GM18873 (cell line): ENCODE measurements at regions not wholly inside any gene's neighbourhood (a gene's known extent, or its start where the extent isn't known, plus 50 kb on each side); places are given as distances from the start of the nearest gene placed in this dataset.

Experiments
- ATAC-seq: cut with Tn5 transposase; IDR thresholded peaks from one replicate; pipeline ENCODE4 v1.9.1; 2021; ENCODE audit warnings: mild to moderate bottlenecking, moderate library complexity, moderate number of reproducible peaks; ENCODE audit not compliant: unreplicated experiment, low FRiP score

DNA sequence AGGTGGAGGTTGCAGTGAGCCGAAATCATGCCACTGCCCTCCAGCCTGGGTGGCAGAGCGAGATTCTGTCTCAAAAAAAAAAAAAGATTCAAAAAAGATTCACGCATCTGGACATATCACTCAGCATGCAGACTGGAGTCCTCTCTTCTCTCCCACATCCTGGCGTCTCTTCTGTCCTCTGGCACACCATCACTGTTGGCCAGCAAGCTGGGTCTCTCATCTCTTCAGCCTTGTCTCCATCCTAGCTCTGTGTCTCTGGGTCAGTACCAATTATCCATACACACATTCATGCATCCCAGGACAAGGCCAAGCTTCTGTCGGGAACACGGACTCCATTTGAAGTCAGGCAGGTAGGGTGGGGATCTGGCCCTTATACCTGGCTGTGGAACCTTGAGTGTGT is 105.5 kb upstream of the MAP1LC3B2 start:
- no peak for ATAC-seq

DNA sequence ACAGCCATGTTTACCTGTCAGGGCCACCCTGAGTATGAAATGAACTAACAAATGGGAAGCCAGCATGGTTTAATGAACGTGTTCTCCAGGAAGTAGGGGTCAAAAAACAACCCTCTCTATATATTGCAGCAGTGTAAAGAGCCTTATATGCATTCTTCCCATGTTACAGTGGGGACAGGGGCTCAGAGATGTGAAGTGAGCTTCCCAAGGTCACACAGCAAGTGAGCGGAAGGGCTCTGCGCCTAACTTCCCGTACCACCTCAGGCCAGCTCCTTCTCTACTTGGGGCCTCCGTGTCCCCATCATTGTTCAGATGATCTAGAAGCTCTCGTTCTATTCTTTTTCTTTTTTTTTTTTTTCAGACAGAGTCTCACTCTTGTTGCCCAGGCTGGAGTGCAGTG is 105.1 kb upstream of the MAP1LC3B2 start:
- no peak for ATAC-seq

DNA sequence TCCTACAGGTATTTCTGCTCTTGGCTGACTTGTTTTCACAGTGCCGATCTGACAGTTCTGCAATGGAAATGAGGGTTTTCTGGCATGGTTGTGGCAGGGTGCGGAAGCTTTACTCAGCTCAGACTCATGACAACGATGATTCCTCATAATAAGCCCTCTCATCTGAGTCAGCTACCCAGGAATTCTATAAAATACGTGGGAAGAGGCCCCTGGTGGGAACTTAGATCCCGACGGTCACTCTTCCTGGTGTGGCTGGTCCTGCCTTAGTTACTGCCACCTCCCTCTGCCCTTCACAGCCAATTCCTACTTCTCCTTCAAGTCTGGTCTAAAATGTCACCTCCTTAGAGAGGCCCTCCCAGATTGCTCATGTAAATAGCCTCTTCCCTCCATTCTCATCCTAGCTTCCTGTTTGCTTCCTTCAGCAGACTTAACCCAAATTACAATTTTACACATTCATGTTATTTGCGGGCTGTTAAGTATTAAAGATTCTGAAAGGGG is 104.2 kb upstream of the MAP1LC3B2 start:
- ATAC-seq, result no peak

DNA sequence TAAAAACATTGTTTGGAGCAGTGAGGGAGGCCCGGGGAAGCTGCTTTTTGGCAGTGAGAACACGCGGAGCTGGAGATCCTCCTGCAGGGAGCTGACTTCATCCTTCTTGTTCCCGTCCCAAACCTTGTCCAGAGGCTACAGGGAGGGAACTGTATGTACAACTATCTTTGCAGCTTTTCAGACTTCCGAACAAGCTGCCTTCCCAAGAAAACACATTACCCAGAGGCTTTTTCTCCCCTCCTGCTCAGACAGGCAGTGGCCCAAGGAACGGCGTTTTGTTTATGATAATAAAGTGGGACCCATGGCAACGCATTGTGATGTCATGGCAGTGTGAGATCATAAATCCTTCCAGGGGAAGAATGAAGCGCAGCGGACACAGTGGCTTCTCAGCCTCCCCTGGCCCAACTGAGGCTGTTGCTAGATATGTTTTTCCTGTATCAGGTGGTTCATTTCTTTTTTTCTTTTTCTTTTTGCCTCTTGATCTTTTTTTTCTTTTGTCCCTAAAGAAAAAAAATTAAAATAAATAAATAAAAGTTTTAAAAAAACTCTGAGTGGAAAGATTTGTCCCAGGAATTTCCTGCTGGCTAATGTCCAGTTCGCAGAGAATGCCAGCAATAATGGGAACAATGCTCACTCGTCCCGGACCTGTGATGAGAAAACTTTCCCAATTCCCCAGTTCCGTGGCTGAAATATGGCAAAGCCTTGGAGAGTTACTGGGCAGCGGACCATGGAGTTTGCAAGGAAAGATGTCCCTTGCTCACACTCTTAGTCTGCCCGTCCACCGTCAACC is 103.4 kb upstream of the MAP1LC3B2 start:
- ATAC-seq, result no peak

DNA sequence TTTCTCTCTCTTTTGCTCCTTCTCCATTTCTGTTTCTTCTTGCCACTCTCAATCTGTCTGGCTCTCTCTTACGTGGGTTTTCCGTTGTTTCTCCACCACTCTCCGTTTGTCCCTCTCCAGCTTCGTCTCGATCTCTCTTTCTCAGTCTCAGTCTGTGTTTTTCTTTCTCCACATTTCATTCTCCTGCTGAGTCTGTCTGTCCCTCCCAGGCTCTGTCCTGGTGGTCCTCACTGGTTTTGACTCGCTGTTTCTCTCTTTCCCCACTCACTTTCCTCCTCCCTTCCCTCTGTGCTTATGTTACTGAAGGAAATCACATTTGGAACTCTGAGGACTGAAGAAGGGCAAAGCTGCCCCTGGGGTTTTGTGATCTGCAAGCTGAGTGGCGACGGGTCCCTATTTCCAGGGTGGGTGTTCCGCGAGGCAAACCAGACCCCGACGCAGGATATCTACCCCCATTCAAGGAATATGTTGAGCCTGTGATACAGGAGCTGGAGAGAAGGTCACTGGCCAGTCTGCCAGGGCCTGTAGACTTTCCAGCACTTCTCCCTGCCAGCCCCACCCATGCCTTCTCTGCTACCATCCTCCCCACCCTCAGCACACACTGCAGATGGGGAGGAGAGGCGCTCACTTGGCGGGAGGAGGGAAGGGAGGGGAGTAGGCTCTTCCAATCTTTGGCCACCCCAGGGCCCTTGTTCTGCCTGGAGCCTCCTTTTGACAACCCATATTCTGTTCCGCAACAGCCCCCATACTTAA is 102.7 kb upstream of the MAP1LC3B2 start:
- ATAC-seq, result no peak

DNA sequence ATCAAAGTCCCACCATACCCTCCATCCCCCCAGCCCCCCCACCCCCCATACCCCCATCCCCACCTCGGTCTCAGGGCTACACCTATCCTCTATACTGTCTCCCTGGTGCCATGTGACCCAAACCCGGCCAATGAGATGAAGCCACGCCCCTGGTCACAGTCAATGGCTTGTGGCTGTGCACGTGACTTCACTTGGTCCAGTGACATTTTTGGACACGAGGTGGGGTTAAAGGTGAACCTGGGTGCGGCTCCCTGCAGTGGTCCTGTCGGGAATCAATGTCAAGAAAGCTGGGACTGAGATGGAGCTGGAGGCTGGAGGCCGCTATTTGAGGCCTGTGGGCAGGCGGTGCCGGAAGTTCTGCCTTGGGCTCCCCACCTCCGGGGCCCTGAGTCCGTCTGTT is 100.7 kb upstream of the MAP1LC3B2 start:
- no peak for ATAC-seq

DNA sequence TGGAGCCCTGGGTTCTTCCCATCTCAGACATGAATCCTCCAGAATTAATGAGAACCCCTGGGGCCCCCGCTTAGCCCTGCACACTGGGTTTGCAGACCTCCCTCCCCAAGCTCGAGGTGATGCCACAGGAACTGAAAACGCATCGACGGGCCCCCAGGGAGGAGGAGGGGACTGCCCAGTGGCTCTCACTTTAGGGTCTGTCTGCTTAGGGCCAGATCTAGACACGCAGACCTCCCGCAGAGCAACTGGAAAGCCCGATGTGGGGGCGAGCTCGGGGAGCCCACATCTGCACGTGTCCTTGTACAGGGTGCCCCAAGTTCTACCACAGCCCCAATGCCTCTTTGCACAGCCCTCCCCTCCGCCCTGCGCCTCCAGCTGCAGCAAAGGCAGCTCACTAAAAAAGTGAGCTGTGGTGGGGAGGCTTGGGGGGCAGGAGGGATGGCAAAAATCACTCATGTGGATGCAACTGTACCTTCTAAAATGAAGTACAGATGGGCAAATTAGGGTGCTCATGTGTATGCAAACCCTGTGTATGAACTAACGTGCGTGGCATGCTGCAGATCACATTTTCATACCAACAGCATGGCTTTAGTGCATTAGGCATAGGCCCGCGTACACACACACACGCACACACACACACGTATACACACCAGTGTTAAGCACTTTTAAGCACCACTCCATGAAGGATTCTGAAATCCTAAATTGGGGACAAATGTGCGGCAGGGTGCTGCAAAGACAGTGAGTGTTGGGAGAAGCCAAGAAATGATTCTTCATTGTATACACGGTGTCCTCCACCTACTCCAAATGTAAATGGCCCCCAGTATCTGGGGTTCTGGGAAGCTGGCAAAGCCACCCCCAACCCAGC is 99.9 kb upstream of the MAP1LC3B2 start:
- ATAC-seq, result no peak

DNA sequence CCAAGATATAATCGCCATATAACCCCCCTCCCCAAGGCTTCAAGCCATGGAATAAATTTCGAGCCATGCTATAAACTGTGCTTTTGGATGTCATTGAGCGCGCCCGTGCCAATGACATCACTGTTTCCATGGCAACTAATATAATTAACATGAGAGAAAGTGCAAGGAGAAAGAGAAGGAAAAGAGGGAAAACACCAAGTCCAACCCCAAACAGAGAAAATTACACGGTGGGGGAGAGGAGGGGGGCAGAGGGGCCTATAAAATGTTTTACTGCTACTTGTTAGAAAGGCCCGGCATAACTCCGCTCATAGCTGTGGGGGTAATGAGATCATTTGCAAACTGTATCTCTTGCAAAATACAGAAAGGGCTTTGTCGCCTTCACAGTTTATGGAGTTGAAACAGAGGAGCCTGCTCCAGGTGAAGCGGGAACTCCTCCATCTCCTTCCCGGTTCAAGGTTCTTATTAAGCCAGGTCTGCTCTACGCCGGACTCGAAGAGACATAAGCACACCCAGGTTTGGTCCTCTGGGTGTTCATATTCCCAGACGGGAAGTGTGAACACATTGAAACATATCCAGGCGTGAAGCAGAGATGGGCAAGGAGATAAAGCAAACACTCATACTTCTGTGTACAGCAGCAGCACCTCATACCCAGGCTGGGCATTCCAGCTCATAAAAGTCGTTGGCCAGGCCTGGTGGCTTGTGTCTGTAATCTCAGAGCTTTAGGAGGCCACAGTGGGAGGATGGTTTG is 99.1 kb upstream of the MAP1LC3B2 start:
- ATAC-seq, result no peak

DNA sequence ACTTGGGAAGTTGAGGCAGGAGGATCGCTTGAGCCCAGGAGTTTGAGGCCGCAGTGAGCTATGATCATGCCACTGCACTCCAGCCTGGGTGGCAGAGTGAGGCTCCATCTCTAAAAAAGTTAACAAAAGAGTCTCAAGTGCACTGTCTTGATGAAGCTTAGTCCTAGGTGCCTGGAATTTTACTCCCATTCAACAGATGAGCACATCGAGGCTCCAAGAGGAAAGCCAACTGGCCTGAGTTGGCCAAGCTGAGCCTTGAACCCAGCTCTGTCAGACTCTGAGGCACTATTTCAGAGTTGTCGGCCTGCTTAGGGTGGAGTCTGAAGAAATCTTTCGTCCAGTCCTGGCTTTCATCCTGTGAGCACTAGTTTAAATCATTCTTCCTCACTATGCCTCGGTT is 98.1 kb upstream of the MAP1LC3B2 start:
- ATAC-seq, result no peak

DNA sequence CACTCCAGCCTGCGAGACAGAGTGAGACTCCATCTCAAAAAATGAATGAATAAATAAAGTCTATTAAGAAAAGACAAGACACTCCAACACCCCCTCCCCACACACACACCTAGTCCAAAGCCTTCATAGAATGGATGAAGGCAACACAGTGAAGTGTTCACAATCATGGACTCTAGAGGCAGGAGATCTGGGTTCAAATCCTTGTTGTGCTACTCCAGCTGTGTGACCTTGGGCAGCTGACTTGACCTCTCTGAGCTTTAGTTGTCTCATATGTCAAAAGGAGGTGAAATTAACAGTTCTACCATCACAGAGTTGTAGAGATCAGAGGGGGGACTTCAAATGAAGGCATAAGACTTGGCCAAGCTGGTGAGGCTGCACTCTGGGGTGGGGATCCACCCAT is 95.8 kb upstream of the MAP1LC3B2 start:
- no peak for ATAC-seq

DNA sequence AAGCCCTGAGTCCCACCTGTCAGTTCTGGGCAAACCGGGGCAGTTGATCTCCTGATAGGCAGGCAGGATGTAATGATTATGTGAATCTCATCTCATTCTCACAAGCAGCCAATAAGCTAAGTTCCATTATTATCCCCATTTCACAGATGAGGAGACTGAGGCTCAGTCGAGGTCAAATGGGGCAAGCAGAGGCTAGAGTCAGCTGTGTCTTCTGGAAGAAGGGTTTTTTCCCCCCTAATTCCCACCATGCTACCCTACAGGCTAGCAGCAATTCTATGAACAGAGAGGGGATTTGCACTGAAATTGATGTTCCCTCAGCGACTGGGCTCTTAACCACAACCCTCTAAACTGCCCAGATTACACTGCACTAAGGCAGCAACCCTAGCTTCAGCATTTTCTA is 93.8 kb upstream of the MAP1LC3B2 start:
- ATAC-seq, result no peak

DNA sequence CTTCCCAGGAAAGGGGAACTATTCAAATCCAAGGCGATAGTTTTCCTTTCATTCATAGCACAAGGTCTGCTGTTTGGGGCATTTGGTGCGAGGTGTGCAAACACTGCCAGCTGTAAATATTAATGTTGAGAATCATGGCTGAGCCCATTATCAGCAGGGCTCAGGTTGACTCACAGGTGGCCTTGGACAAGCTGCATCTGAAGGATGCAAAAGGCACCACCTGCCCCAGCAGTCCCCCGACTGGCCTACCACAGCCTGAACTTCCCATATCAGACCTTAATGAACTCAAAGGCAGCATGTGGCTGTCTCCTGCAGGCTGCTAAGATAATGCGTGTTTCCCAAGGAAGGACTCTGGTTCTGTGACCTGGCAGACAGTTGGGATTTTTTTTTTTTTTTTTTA is 93.3 kb upstream of the MAP1LC3B2 start:
- no peak for ATAC-seq

DNA sequence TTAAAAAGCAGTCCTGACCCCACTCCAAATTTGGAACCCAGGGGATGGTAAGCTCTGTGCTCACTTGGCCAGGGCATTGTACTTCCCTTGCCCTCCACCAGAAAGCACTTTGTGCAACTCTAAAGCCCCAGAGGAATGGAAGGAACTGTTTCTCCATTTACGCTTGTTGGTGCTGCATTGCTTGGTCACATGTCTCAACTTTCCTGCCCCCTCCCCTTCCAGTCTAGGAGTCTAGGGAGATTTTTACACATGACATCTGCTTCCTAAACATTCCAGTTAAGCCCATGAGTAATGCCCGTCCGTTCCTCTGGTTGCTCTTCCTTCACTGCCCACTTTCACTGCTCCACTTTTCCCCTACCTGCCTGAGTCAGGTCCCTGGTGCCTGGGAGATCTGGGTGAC is 92.6 kb upstream of the MAP1LC3B2 start:
- no peak for ATAC-seq

DNA sequence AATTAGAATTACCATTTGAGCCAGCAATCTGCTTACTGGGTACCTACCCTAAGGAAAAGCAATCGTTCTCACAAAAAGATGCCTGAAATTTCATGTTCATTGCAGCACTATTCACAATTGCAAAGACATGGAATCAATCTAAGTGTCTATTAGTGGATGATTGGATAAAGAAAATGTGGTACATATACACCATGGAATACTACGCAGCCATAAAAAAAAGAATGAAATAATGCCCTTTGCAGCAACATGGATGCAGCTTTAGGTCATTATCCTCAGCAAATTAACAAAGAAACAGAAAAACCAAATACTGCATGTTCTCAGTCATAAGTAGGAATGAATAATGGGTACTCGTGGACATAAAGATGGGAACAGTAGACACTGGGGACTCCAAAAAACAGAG is 89.8 kb upstream of the MAP1LC3B2 start:
- ATAC-seq, result no peak

DNA sequence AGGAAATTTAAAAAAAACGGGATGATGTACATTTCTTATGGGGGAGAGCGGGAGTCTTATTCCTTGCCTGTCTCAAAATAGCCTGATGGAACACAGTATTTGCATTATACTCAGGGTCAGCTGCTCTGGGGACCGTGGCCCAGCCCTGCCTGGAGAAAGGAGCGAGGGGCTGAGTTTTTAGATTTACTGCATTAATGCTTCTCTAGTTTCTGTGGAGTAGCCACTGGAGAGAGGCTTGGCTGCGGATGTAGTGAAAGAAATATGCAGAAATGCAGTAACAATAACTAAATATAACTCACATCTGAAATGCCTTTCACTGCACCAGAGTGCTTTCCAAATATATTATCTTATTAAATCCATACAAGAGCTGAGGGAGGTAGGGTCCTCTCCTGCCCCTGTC is 87.6 kb upstream of the MAP1LC3B2 start:
- no peak for ATAC-seq

DNA sequence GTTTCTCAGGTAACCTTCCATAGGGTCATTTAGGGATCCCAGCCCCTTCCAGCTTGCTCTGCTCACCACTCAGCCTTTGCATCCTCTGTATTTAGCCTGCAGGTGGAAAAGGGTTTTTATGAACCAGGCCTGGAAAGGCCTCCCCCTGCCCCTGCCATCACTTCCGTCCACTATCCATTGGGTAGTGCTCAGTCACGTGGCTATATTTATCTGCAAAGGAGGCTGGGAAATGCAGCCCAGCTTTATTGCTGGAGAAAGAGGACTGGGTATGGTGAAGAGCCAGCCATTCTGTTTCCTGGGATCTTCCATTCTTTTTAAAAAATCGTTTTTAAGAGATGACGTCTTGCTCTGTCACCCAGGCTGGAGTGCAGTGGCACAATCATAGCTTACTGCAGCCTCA is 87.0 kb upstream of the MAP1LC3B2 start:
- no peak for ATAC-seq

DNA sequence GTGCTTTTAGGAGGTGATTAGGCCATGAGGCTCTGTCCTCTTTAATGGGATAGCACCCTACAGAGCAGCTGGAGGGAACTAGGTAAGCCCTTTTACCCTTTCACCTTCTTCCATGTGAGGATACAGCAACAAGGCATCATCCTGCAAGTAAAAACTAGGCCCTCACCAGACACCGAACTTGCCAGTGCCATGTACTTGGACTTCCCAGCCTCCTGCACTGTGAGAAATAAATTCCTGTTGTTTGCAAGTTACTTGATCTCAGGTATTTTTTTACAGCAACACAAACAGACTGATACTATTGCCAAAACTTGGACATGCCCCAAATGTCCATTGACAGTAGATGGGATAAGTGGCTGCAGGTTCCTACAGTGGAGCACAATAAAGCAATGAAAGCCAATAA is 85.8 kb upstream of the MAP1LC3B2 start:
- ATAC-seq, result no peak

DNA sequence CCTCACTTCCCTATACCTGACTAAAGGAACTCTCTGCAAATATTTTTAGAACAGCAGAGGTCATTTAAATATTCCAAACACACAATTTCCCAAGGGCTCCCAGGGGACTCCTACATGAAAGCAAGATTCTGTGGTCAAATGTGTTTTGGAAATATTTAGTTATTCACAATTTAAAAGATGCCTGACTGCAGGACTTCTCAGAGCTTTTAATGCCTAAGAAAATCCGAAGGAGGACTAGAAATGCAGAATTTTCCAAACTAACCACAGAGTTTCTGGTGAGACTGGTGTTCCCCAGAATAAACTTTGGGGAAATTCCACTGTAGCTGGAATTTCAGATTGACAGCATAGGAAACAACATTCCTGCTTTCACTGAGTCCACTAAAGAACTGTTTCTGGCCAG is 84.8 kb upstream of the MAP1LC3B2 start:
- no peak for ATAC-seq

DNA sequence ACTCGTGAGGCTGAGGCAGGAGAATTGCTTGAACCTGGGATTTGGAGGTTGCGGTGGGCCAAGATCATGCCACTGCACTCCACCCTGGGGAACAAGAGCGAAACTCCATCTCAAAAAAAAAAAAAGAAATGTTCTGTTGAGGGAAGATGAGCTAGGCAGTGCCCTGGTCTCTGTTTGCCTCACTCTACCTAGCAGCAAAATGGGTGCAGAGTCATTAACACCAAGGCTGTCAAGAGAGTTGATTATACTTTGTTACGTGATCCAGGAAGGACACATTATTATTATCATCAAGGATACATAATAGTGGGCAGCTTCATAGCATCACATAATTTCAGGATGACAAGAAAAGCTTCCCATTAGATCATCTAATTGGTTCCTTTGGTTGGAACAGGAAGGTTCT is 84.3 kb upstream of the MAP1LC3B2 start:
- ATAC-seq, result no peak

DNA sequence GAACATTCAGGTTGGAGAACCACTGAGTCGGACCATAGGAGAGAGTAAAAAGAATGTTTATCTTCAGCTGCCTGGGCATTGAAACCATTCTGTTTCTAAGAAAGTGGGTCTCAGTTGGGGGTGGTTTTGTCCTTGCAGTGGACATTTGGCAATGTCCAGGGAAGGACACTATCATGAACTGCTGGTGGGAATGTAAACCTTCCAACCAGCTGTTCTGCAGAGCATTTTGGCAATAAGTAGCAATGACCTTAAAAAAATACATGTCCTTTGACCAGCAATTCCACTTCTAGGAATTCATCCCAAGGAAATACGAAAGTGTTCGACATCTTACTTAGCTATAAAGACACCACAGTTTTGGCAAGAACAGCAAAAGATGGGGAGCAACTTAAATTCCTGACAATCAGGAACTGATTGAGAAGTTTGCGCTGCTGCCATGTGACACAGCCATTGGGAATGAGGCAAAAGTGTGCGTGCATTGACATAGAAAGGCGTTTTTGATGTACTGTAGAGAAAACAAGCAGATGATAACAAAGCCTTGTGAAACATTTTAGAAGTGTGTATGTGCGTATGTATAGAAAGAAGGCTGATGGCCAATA is 82.9 kb upstream of the MAP1LC3B2 start:
- ATAC-seq, result no peak
